Aorta (tissue), 5 donors: ENCODE measurements at regions not wholly inside any gene's neighbourhood (a gene's known extent, or its start where the extent isn't known, plus 50 kb on each side); places are given as distances from the start of the nearest gene placed in this dataset.
"Not testable (repeated sequence)": the region's sequence is repeated elsewhere in the genome, so short reads cannot be mapped to it uniquely, and the experiment has no call there.

Source experiments
- ATAC-seq: fragments of 200-7000 bp; cut with Tn5 transposase; one replicate; pipeline ENCODE4 v1.9.1; 2022; ENCODE audit warnings: moderate library complexity; ENCODE audit not compliant: low FRiP score
- DNase-seq, 2 donors: peaks; one replicate each; pipeline ENCODE4 v3.0.0-alpha.2; 2020
- H3K27ac ChIP-seq, 2 donors: one replicate each; pipeline ENCODE4 v1.5.1; 2013; ENCODE audit warnings: low read length in 2 of 2, mild to moderate bottlenecking in 2 of 2, moderate library complexity in 2 of 2, control low read depth in 1 of 2, inconsistent platforms in 1 of 2, low read depth in 1 of 2
- H3K27me3 ChIP-seq, 2 donors: one replicate each; pipeline ENCODE4 v1.6.1; 2013; ENCODE audit warnings: control low read depth in 1 of 2, low read length in 1 of 2, mild to moderate bottlenecking in 1 of 2, moderate library complexity in 1 of 2; ENCODE audit not compliant: insufficient read depth in 2 of 2, control insufficient read depth in 1 of 2
- H3K36me3 ChIP-seq, 2 donors: one replicate each; pipeline ENCODE4 v1.6.1; 2013; ENCODE audit warnings: control low read depth in 1 of 2, low read length in 1 of 2, mild to moderate bottlenecking in 1 of 2; ENCODE audit not compliant: insufficient read depth in 2 of 2, control insufficient read depth in 1 of 2
- H3K4me1 ChIP-seq, 2 donors: one replicate each; pipeline ENCODE4 v1.6.1; 2013; ENCODE audit warnings: low read length in 2 of 2, control low read depth in 1 of 2, mild to moderate bottlenecking in 1 of 2, moderate library complexity in 1 of 2; ENCODE audit not compliant: insufficient read depth in 2 of 2, control insufficient read depth in 1 of 2
- H3K4me3 ChIP-seq, 2 donors: one replicate each; pipeline ENCODE4 v1.5.1; 2013; ENCODE audit warnings: low read length in 2 of 2, control low read depth in 1 of 2, mild to moderate bottlenecking in 1 of 2
- H3K9me3 ChIP-seq: one replicate; pipeline ENCODE4 v1.6.1; 2013; ENCODE audit warnings: mild to moderate bottlenecking, low read length; ENCODE audit not compliant: control insufficient read depth
- WGBS, 2 donors: extraction: QIAGEN DNeasy Blood & Tissue Kit; methylation state at CpG; one replicate each; pipeline ENCODE4 v1.1.7; 2013; 5-methylcytosine and 5-hydroxymethylcytosine counted together
- intact Hi-C, 2 donors: fragments of 100-400 bp; cut with DNase I; formaldehyde crosslinking; loops; one replicate each; pipeline versions ENCODE4 v1.14.2 to v1.15.0; 2022
- donor health status: healthy with polysubstance abuse.
- donor health status: Bipolar disorder and iron deficiency.
- donor health status: DM: no; HTN: no; CAD: no.
- donor health status: DM: no; HTN: no; CAD: no.
- donor health status: DM: yes; HTN: yes; CAD: no.

DNA sequence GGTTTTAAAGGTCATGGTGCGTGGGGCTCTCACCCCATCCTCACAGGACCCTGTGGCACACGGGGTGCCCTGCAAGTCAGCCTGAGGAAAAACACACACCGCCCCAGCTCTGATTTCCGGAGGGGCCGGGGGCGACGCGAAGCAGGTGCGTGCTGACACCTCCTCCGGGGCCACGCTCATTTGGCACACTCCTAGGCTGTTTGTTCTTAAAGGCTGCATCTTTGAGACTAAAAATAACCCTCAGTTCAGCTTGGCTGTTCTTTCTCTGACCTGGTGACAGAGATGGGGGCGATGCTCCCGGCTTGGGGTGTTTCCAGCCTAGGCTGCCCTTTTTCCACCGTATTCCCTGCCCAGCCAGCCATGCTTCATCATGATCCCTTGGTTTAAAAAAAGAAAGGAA is 141.5 kb upstream of the TPM1 start:
- H3K9me3 ChIP-seq = no peaks in the 10 kb centered on the region
- no peaks in the 10 kb centered on the region for H3K36me3 ChIP-seq
- H3K27ac ChIP-seq = peak overlapping the region in 1 of 2 donors; percentile 46
- no peak for DNase-seq
- H3K27me3 ChIP-seq = no peaks in the 10 kb centered on the region
- ATAC-seq = no peak
- no peak overlapping the region for H3K4me3 ChIP-seq
- peaks cover 0 to 3% of the 10 kb centered on the region in 2 donors for H3K4me1 ChIP-seq
- 69 to 70% methylated on average over 14 of the region's 14 CpGs for WGBS, 2 donors
- intact Hi-C loops = no loop called here

DNA sequence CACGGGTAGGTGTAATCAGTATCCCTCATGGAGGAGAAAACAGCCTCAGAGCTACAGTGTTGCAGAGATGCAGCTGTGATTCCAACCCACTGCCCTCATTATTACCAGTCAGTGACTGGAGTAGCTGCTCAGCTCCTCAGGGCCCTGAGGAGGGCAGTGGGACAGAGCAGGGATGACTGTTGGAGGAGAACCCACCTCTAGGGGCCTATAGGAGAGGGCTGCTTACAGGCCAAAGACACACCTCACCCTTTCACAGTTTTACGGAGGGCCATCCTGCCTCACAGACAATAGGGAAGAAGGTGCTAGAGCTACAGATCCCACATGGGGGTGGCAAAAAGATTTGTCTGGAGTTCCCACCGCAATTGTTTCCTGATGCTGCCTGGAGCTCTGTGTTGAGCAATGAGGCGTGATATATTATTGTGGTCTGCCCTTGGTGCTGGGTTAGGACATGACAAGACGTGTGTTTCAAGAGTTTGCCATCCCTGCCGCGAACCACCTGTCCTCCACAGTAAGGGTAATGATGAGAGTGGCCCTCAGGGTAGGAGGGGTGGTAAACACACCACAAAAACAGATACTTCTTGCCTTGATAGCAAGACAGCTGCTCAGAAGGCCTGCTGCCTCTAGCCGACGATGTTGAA is 140.5 kb upstream of the TPM1 start:
- Histone ChIP-seq H3K36me3 (no peaks in the 10 kb centered on the region), H3K27me3 (no peaks in the 10 kb centered on the region), H3K4me1 (no peaks in the 10 kb centered on the region), H3K27ac (no peak overlapping the region), H3K4me3 (no peak overlapping the region), H3K9me3 (no peaks in the 10 kb centered on the region)
- 92 to 97% methylated on average over 9 of the region's 9 CpGs for WGBS, 2 donors
- DNase-seq = no peak
- intact Hi-C loops = no loop called here
- ATAC-seq = no peak

DNA sequence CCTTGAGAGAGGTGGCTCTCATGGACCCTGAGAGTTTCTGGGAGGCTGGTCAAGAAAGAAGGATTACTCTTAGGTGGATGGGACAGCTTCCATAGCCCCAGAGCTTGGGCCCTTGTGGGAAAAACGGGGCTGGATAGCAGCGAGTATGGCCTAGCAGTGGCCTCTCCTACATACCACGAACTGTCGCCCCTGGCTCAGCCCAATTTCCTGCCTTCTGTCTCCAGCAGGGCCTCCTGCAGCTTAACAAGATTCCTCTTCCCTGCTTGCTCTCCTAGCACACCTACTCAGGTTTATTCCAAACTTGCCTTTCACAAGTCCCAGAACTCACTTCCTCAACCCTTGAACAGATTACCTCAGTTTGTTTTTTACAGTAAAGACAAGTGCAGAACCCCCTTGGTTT is 139.7 kb upstream of the TPM1 start:
- no peak overlapping the region for H3K27ac ChIP-seq

DNA sequence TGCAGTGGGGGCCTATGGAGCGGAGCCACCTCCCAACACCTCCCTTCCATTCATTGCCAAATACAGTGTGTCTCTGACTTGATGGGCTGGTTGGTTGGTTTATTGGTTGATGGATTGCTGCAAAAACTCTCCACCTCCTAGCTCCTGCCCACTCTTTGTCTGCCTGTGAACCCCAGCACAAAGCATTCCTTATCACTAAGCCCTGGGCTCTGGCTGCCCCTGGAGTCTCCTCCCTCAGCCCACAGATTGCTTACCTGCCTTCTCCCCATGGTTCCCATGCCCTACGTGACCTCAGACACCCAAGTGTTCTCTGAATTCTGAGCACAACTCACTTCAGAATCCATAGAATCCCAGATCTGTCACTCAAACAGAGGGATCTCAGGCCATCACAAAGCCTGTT is 139.1 kb upstream of the TPM1 start:
- no peaks in the 10 kb centered on the region for H3K9me3 ChIP-seq
- H3K36me3 ChIP-seq = no peaks in the 10 kb centered on the region
- DNase-seq (no peak), ATAC-seq (no peak)
- no peak overlapping the region for H3K27ac ChIP-seq
- H3K4me3 ChIP-seq = no peak overlapping the region
- WGBS, 2 donors = 95% methylated on average over 2 of the region's 2 CpGs
- no peaks in the 10 kb centered on the region for H3K27me3 ChIP-seq
- no peaks in the 10 kb centered on the region for H3K4me1 ChIP-seq
- intact Hi-C loops = no loop called here

More for the DNA sequence above, 139.7 kb upstream of the TPM1 start:
- no peak for DNase-seq
- Histone ChIP-seq H3K27me3 (no peaks in the 10 kb centered on the region), H3K4me1 (no peaks in the 10 kb centered on the region), H3K4me3 (no peak overlapping the region), H3K9me3 (no peaks in the 10 kb centered on the region), H3K36me3 (no peaks in the 10 kb centered on the region)
- WGBS, 2 donors = 94 to 98% methylated on average over 3 to 4 of the region's 4 CpGs
- intact Hi-C loops = no loop called here
- ATAC-seq = no peak

DNA sequence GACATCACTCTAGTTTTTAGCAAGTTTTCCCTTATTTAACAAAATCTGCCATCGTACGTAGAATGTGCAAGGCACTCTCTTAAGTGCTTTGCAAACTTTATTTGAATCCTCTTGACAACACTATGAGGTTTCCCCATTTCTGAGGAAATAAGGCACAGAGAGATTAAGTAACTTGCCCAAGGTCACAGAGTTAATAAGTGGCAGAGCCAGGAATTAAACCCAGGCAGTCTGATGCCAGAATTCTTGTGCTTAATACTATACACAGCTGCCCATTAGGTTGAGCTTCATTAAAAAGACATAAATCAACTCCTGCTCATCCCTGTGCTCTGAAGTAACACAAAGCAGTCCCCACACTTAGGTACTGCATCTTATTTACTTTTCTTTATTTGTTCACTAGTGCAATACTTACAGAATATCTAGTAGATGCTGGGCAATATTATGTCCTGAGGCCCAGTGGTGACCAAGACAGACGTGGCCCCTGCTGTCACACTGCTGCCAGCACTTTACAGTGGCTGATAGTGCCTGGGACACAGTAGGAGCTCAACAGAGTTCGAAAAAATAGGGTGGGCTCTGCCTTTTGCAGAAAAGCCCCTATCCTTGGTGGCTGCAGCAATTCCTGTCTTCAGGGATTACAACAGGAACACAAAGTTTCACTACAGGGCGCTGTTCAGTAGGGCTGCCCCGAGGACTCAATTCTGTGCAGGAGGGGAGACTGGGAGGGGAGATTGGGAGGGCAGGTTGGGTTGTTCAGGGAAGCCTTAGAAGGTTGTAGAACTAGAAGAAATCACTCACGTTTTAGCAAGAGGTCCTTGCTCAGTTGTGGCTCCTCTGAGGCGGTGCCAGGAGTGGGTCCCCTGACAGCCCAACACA is 138.3 kb upstream of the TPM1 start:
- DNase-seq (no peak), ATAC-seq (no peak)
- Histone ChIP-seq H3K27me3 (no peaks in the 10 kb centered on the region), H3K4me3 (no peak overlapping the region), H3K4me1 (no peaks in the 10 kb centered on the region), H3K9me3 (no peaks in the 10 kb centered on the region), H3K27ac (no peak overlapping the region), H3K36me3 (no peaks in the 10 kb centered on the region)
- 63 to 89% methylated on average over 8 of the region's 8 CpGs for WGBS, 2 donors
- intact Hi-C loops = no loop called here

DNA sequence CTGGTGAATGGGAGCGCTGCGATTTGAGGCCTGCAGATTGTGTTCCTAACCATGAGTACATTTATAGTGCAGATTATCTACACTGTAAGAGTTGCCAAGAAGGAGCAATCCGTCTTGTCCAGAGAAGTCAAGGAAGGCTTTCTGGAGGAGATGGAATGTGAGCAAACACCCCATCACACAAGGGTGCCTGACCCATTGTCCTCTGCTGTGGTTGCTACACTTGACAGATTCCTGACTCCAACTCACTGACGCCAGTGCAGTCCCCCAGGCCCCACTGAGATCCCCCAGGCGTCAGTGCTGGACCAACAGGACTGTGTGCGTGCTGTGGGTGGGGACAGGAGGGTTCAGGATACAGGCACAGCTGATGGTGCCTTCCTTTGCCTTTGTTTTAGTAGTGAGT is 135.9 kb upstream of the TPM1 start:
- intact Hi-C loops = no loop called here
- 84 to 92% methylated on average over 6 of the region's 6 CpGs for WGBS, 2 donors
- no peaks in the 10 kb centered on the region for H3K36me3 ChIP-seq
- no peak for ATAC-seq
- no peak overlapping the region for H3K4me3 ChIP-seq
- DNase-seq = no peak
- no peaks in the 10 kb centered on the region for H3K4me1 ChIP-seq
- no peaks in the 10 kb centered on the region for H3K9me3 ChIP-seq
- no peak overlapping the region for H3K27ac ChIP-seq
- no peaks in the 10 kb centered on the region for H3K27me3 ChIP-seq

DNA sequence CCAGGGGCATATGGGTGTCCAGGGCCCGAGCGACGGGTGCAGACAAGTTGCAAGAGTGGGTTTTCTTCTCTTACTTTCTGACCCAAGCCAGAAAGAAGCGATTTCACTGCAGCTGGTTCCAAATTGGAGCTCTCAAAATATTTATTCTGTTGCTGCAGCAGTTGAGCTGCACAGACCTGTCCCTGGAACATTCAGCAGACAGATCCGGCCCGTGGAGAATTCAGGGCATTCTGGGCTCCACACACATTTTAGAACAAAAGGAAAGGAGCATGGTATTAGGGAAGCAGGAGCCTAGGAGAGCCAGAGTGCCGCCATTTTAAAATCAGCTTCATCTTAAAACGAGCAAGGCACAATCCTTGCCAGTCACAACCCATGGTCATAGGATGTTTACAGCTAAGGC is 135.3 kb upstream of the TPM1 start:
- intact Hi-C loops = no loop called here
- Histone ChIP-seq H3K36me3 (no peaks in the 10 kb centered on the region), H3K27ac (no peak overlapping the region), H3K27me3 (no peaks in the 10 kb centered on the region), H3K9me3 (no peaks in the 10 kb centered on the region), H3K4me1 (no peaks in the 10 kb centered on the region), H3K4me3 (no peak overlapping the region)
- DNase-seq = no peak
- WGBS, 2 donors = 40 to 41% methylated on average over 8 of the region's 8 CpGs
- ATAC-seq = no peak

DNA sequence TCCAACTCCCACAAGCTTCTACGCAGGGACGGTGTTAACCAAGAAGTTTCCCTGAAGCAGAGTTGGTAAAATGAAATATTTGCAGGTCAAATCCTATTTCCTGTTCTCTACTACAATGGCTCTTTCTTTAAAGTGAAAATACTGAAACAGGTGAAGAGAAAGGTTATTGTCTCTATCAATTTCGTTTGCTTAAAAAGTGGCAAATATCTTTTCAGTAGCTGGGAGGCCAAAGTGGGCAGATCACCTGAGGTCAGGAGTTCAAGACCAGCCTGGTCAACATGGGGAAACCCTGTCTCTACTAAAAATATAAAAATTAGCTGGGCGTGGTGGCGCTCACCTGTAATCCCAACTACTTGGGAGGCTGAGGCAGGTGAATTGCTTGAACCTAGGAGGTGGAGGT is 134.2 kb upstream of the TPM1 start:
- WGBS, 2 donors = 97 to 98% methylated on average over 5 of the region's 5 CpGs
- H3K27me3 ChIP-seq, H3K4me3 ChIP-seq, H3K27ac ChIP-seq, H3K4me1 ChIP-seq, H3K9me3 ChIP-seq, DNase-seq, ATAC-seq, H3K36me3 ChIP-seq, intact Hi-C loops: not testable (repeated sequence)

DNA sequence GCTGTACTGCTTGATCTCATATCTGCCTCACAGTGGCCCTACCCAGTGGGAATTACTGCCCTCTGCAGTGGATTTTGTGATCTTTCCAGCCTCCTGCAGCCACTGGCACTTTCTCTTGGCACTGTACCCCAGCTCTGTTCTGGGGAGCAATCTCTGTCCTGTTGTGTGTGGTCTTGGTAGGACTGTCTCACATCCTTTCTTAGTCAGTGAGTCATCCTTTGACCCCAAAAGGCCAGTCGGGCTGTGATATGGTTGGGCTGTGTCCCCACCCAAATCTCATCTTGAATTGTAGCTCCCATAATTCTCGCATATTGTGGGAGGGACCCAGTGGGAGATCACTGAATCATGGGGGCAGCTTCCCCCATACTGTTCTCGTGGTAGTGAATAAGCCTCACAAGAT is 133.3 kb upstream of the TPM1 start:
- intact Hi-C loops = no loop called here
- DNase-seq = no peak
- Histone ChIP-seq H3K4me1 (no peaks in the 10 kb centered on the region), H3K36me3 (no peaks in the 10 kb centered on the region), H3K27me3 (peaks cover 0 to 2% of the 10 kb centered on the region in 2 donors), H3K27ac (no peak overlapping the region), H3K4me3 (no peak overlapping the region), H3K9me3 (no peaks in the 10 kb centered on the region)
- no peak for ATAC-seq
- 84 to 91% methylated on average over 3 of the region's 3 CpGs for WGBS, 2 donors
